Epithelial cell of esophagus (primary cell): ENCODE measurements at regions not wholly inside any gene's neighbourhood (a gene's known extent, or its start where the extent isn't known, plus 50 kb on each side); places are given as distances from the start of the nearest gene placed in this dataset.

ENCODE experiments used
- DNase-seq: peaks from one replicate; pipeline ENCODE4 v3.0.0; 2010; ENCODE audit warnings: low read depth
- H3K4me3 ChIP-seq: 2 replicates; pipeline ENCODE4 v1.5.1; 2011; ENCODE audit warnings: mild to moderate bottlenecking, low read length, control low read depth
- CTCF ChIP-seq: IDR thresholded peaks from 2 replicates; pipeline ENCODE4 v1.5.1; 2011; ENCODE audit warnings: low read depth, mild to moderate bottlenecking, low read length, control low read depth, inconsistent platforms; ENCODE audit not compliant: insufficient read depth; ENCODE audit errors: missing control alignments

GRCh38 chr18:65423776-65424175 is 327.0 kb upstream of the CDH7 start:
- no peak for TF ChIP-seq CTCF
- no peak overlapping the region for H3K4me3 ChIP-seq
- no peak for DNase-seq

- TF ChIP-seq CTCF: no peak
- no peak overlapping the region for H3K4me3 ChIP-seq
- no peak for DNase-seq
These were observed 328.2 kb upstream of the CDH7 start for GRCh38 chr18:65422544-65423136.

GRCh38 chr18:65415098-65415497 is 335.7 kb upstream of the CDH7 start:
- DNase-seq: peak; percentile 10
- no peak for TF ChIP-seq CTCF
- no peak overlapping the region for H3K4me3 ChIP-seq

- no peak overlapping the region for H3K4me3 ChIP-seq
- no peak for DNase-seq
- TF ChIP-seq CTCF: no peak
These were observed 336.3 kb upstream of the CDH7 start for GRCh38 chr18:65414501-65414900.

GRCh38 chr18:65411061-65411460 is 339.8 kb upstream of the CDH7 start:
- TF ChIP-seq CTCF: no peak
- H3K4me3 ChIP-seq: no peak overlapping the region
- DNase-seq: no peak

GRCh38 chr18:65409261-65409660 is 341.6 kb upstream of the CDH7 start:
- TF ChIP-seq CTCF: no peak

GRCh38 chr18:65403534-65403933 is 347.3 kb upstream of the CDH7 start:
- DNase-seq: no peak
- TF ChIP-seq CTCF: no peak
- H3K4me3 ChIP-seq: no peak overlapping the region

More at GRCh38 chr18:65409261-65409660, 341.6 kb upstream of the CDH7 start:
- no peak for DNase-seq
- H3K4me3 ChIP-seq: no peak overlapping the region
